22Rv1 (cell line): ENCODE measurements at regions not wholly inside any gene's neighbourhood (a gene's known extent, or its start where the extent isn't known, plus 50 kb on each side); places are given as distances from the start of the nearest gene placed in this dataset.

Source experiments
- ZFX ChIP-seq: fragments of 450-650 bp; IDR thresholded peaks from 2 replicates; pipeline ENCODE4 v1.6.1; 2017; ENCODE audit warnings: antibody characterized with exemption, borderline replicate concordance
- TF ChIP-seq, protein P1 (sequence below): fragments of 450-650 bp; IDR thresholded peaks from 2 replicates; pipeline ENCODE4 v1.5.1; 2017; ENCODE audit warnings: mild to moderate bottlenecking

DNA sequence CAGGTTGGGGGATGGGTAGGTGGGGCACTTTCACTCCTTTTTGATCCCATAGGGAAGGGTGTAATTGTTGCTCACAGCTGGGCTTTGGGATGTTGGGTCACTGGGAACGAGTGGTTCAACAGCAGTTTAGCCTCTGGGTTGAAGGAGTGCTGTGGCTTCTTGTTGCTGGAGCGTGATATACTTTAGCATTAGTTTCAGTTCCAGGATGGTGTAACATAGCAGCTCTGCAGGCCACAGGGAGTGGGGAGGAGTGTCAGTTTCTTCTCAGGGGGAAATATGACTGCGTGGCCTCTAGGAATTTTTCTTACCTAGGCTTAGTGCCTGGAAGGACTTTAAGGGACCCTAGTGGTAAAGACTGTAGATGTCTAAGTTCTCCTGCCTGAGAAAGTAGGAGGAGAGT, 1105.3 kb upstream of the TMPRSS15 start:
- TF ChIP-seq, protein P1, sequence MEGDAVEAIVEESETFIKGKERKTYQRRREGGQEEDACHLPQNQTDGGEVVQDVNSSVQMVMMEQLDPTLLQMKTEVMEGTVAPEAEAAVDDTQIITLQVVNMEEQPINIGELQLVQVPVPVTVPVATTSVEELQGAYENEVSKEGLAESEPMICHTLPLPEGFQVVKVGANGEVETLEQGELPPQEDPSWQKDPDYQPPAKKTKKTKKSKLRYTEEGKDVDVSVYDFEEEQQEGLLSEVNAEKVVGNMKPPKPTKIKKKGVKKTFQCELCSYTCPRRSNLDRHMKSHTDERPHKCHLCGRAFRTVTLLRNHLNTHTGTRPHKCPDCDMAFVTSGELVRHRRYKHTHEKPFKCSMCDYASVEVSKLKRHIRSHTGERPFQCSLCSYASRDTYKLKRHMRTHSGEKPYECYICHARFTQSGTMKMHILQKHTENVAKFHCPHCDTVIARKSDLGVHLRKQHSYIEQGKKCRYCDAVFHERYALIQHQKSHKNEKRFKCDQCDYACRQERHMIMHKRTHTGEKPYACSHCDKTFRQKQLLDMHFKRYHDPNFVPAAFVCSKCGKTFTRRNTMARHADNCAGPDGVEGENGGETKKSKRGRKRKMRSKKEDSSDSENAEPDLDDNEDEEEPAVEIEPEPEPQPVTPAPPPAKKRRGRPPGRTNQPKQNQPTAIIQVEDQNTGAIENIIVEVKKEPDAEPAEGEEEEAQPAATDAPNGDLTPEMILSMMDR, result no peak
- no peak for TF ChIP-seq ZFX
